Effector memory CD8-positive, alpha-beta T cell (primary cell): ENCODE measurements at regions not wholly inside any gene's neighbourhood (a gene's known extent, or its start where the extent isn't known, plus 50 kb on each side); places are given as distances from the start of the nearest gene placed in this dataset.

ENCODE experiments used
- ATAC-seq: fragments of 150-1000 bp; cut with Tn5 transposase; replicated peaks from 2 replicates; pipeline ENCODE4 v1.10.0; 2021; ENCODE audit warnings: mild to moderate bottlenecking, moderate library complexity
- DNase-seq, 3 experiments: peaks; one replicate each; pipeline ENCODE4 v3.0.0; 2021
- H3K27ac Mint-ChIP-seq, 2 donors: one replicate each; pipeline ENCODE4 v1.8.0; 2022; ENCODE audit warnings: mild to moderate bottlenecking in 2 of 2, mixed read lengths in 2 of 2, moderate library complexity in 2 of 2
- H3K27me3 Mint-ChIP-seq, 2 donors: one replicate each; pipeline ENCODE4 v1.8.0; 2022; ENCODE audit warnings: mixed read lengths in 2 of 2
- H3K36me3 Mint-ChIP-seq: one replicate; pipeline ENCODE4 v1.8.0; 2022; ENCODE audit warnings: mild to moderate bottlenecking, moderate library complexity, mixed read lengths; ENCODE audit not compliant: insufficient read depth
- H3K4me1 Mint-ChIP-seq, 2 donors: one replicate each; pipeline ENCODE4 v1.8.0; 2022; ENCODE audit warnings: low read depth in 2 of 2, mixed read lengths in 2 of 2
- H3K4me3 Mint-ChIP-seq, 2 donors: one replicate each; pipeline ENCODE4 v1.8.0; 2022; ENCODE audit warnings: mild to moderate bottlenecking in 2 of 2, mixed read lengths in 2 of 2, moderate library complexity in 2 of 2
- H3K9me3 Mint-ChIP-seq, 2 donors: one replicate each; pipeline ENCODE4 v1.8.0; 2022; ENCODE audit warnings: mixed read lengths in 2 of 2

GRCh38 chr3:116824208-116824607, 114.6 kb downstream of the TUSC7 start:
- Mint-ChIP-seq H3K4me1 (no peaks in the 10 kb centered on the region), H3K9me3 (peaks cover 0 to 3% of the 10 kb centered on the region in 2 donors), H3K36me3 (no peaks in the 10 kb centered on the region), H3K27me3 (no peaks in the 10 kb centered on the region), H3K27ac (no peak overlapping the region), H3K4me3 (no peak overlapping the region)
- DNase-seq (no peak), ATAC-seq (no peak)

GRCh38 chr3:116833202-116833601, 123.6 kb downstream of the TUSC7 start:
- no peaks in the 10 kb centered on the region for H3K36me3 Mint-ChIP-seq
- no peak for ATAC-seq
- no peak overlapping the region for H3K27ac Mint-ChIP-seq
- H3K4me3 Mint-ChIP-seq: no peak overlapping the region
- H3K27me3 Mint-ChIP-seq: no peaks in the 10 kb centered on the region
- H3K9me3 Mint-ChIP-seq: peaks cover 5 to 8% of the 10 kb centered on the region in 2 donors
- H3K4me1 Mint-ChIP-seq: no peaks in the 10 kb centered on the region
- DNase-seq: no peak

GRCh38 chr3:116834816-116835215, 125.2 kb downstream of the TUSC7 start:
- no peak overlapping the region for H3K27ac Mint-ChIP-seq
- ATAC-seq: no peak
- no peaks in the 10 kb centered on the region for H3K36me3 Mint-ChIP-seq
- DNase-seq: no peak
- peaks cover 5 to 8% of the 10 kb centered on the region in 2 donors for H3K9me3 Mint-ChIP-seq
- H3K27me3 Mint-ChIP-seq: no peaks in the 10 kb centered on the region
- no peak overlapping the region for H3K4me3 Mint-ChIP-seq
- no peaks in the 10 kb centered on the region for H3K4me1 Mint-ChIP-seq

DNA sequence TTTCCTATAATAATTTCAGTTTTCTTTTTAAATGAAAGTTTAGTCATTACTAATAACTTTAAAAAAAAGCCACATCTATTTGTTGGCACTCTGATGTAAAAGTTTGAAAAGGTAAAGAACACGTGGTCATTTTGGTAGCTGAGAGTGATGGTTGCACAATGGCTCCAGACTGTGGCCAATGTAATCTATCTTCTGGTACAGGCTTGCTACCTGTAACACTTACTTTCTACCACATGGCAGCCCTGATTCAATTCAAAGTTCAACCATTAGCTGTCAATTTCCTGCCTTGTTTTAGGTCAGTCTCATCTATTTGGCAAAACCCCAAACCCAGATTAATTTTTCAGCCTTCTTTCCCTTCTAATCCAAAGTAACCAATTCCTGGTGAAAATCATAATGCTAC, 126.1 kb downstream of the TUSC7 start:
- H3K9me3 Mint-ChIP-seq: peaks cover 8% of the 10 kb centered on the region in 2 donors
- DNase-seq (no peak), ATAC-seq (no peak)
- no peaks in the 10 kb centered on the region for H3K27me3 Mint-ChIP-seq
- H3K4me3 Mint-ChIP-seq: no peak overlapping the region
- no peaks in the 10 kb centered on the region for H3K36me3 Mint-ChIP-seq
- no peak overlapping the region for H3K27ac Mint-ChIP-seq
- H3K4me1 Mint-ChIP-seq: no peaks in the 10 kb centered on the region

- peaks cover 9 to 12% of the 10 kb centered on the region in 2 donors for H3K9me3 Mint-ChIP-seq
- H3K27ac Mint-ChIP-seq: no peak overlapping the region
- no peak for DNase-seq
- H3K4me3 Mint-ChIP-seq: no peak overlapping the region
- no peaks in the 10 kb centered on the region for H3K36me3 Mint-ChIP-seq
- H3K4me1 Mint-ChIP-seq: no peaks in the 10 kb centered on the region
- ATAC-seq: no peak
- no peaks in the 10 kb centered on the region for H3K27me3 Mint-ChIP-seq
Observed at GRCh38 chr3:116836286-116836685, 126.7 kb downstream of the TUSC7 start.

DNA sequence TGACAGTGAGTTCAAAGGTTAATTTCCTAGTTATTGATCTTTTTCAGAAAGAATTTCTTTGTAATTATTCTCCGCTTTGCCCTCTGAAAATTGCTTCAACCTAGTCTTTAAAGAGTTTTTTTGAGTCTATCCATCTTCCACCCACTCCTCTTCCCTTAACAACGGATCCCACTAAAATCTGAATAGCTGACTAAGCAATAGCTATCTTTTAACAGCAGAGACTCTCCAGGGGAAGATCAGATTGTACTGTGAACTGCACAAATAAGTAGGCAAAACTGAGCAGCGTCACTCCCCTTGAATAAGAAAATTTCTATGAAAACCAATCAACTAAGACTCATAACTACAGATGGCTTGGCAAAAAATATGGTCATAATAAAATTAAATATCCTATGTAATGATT, 127.9 kb downstream of the TUSC7 start:
- ATAC-seq (no peak), DNase-seq (no peak)
- Mint-ChIP-seq H3K4me1 (no peaks in the 10 kb centered on the region), H3K36me3 (no peaks in the 10 kb centered on the region), H3K27me3 (no peaks in the 10 kb centered on the region), H3K27ac (no peak overlapping the region), H3K9me3 (peaks cover 10 to 13% of the 10 kb centered on the region in 2 donors), H3K4me3 (no peak overlapping the region)

GRCh38 chr3:116841003-116841735, 131.6 kb downstream of the TUSC7 start:
- ATAC-seq: no peak
- no peak for DNase-seq
- H3K4me3 Mint-ChIP-seq: no peak overlapping the region
- no peak overlapping the region for H3K27ac Mint-ChIP-seq
- H3K4me1 Mint-ChIP-seq: no peaks in the 10 kb centered on the region
- peaks cover 5 to 8% of the 10 kb centered on the region in 2 donors for H3K9me3 Mint-ChIP-seq
- no peaks in the 10 kb centered on the region for H3K27me3 Mint-ChIP-seq
- no peaks in the 10 kb centered on the region for H3K36me3 Mint-ChIP-seq

- Mint-ChIP-seq H3K36me3 (no peaks in the 10 kb centered on the region), H3K27ac (no peak overlapping the region), H3K9me3 (peaks cover 5 to 10% of the 10 kb centered on the region in 2 donors), H3K27me3 (no peaks in the 10 kb centered on the region), H3K4me1 (no peaks in the 10 kb centered on the region), H3K4me3 (no peak overlapping the region)
- DNase-seq: no peak
- ATAC-seq: no peak
Observed at GRCh38 chr3:116842254-116842957, 132.8 kb downstream of the TUSC7 start.

DNA sequence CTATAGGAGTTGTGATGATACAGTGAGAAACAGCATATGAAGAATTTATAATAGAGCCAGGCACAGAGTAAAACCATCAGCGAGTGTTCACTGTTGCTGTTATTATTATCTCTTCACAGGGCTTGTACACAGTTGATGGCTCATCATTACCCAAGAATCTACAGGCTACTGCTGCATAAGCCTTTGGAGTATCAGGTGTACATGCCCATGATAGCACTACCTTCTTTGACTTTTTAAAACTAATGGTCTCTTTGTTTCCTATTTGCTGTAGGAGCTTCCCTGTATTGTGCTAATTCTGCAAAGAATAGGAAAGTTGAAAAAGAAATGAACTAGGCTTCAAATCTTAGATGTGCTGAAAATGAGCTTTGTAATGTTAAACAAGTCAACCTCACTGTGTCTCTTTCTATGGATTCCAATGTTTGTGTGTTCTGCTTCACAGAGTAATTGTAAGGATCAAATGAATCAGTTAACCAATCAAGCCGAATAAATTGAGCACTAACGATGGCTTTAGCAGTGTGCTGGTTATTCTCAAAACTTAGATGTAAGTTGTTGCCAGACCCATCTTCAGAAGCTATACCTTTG, 138.8 kb downstream of the TUSC7 start:
- H3K4me3 Mint-ChIP-seq: no peak overlapping the region
- DNase-seq (no peak), ATAC-seq (no peak)
- H3K9me3 Mint-ChIP-seq: peaks cover 7 to 12% of the 10 kb centered on the region in 2 donors
- H3K27me3 Mint-ChIP-seq: no peaks in the 10 kb centered on the region
- no peaks in the 10 kb centered on the region for H3K36me3 Mint-ChIP-seq
- H3K27ac Mint-ChIP-seq: no peak overlapping the region
- no peaks in the 10 kb centered on the region for H3K4me1 Mint-ChIP-seq

DNA sequence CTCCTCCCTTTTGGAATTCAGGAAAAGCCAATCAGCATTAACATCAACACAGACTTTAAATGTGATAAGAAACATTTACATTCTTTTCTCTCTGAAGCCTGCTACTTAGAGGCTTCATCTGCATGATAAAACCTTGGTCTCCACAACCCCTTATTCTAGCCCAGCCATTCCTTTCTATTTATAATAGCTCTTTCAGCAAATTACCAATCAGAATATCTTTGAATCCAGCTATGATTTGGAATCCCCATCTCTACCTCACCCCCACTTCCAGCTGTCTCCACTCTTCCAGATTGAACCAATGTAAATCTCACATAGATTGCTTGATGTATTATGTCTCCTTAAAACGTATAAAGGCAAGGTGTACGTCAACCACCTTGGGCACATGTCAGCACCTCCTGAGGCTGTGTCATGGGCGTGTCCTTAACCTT, 139.7 kb downstream of the TUSC7 start:
- Mint-ChIP-seq H3K27ac (no peak overlapping the region), H3K4me3 (no peak overlapping the region), H3K4me1 (no peaks in the 10 kb centered on the region), H3K9me3 (peaks cover 7 to 13% of the 10 kb centered on the region in 2 donors), H3K36me3 (no peaks in the 10 kb centered on the region), H3K27me3 (no peaks in the 10 kb centered on the region)
- DNase-seq (no peak), ATAC-seq (no peak)

GRCh38 chr3:116852803-116853202, 143.2 kb downstream of the TUSC7 start:
- Mint-ChIP-seq H3K36me3 (no peaks in the 10 kb centered on the region), H3K4me3 (no peak overlapping the region), H3K9me3 (peaks cover 7 to 8% of the 10 kb centered on the region in 2 donors), H3K4me1 (no peaks in the 10 kb centered on the region), H3K27me3 (no peaks in the 10 kb centered on the region), H3K27ac (no peak overlapping the region)
- DNase-seq (no peak), ATAC-seq (no peak)

- DNase-seq (no peak), ATAC-seq (no peak)
- Mint-ChIP-seq H3K27ac (no peak overlapping the region), H3K27me3 (no peaks in the 10 kb centered on the region), H3K9me3 (no peaks in the 10 kb centered on the region), H3K36me3 (no peaks in the 10 kb centered on the region), H3K4me3 (no peak overlapping the region), H3K4me1 (no peaks in the 10 kb centered on the region)
Observed at GRCh38 chr3:116863270-116863770, 153.7 kb downstream of the TUSC7 start.

DNA sequence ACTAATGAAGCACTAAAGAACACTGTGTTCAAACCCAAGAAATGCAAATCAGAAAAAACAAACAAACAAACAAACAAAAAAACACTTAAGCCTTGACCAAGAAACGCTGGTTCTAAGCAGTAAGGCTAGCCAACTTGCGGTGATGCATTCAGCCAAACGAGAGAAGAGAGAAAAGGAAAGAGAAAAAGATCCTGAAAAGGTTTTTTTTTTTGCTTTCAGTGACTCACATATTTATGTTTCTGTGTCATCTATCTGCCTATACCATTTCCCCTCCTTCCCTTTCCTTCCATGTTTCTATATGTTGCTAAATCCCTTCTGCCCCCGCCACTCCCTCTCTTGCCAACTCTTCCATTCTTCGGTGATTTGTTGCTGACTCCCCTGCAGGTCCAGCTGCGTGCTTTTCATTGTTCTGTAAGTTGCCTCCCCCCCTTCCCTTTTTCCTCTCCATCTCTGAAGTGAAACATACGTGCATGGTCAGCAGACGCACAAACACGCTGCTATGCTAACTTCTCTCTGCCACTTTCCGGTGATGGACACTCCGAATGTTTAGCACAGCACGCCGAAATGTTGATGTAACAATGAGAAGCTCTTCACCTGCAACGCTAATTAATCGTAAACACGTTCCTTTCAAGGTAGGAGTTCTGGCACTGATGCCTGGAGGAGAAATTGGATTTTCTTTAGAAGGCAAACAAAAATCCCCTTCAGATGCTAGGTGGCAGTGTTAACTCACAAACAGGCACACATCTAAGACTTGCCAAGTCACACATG, 154.4 kb downstream of the TUSC7 start:
- Mint-ChIP-seq H3K4me3 (no peak overlapping the region), H3K27me3 (no peaks in the 10 kb centered on the region), H3K36me3 (no peaks in the 10 kb centered on the region), H3K4me1 (no peaks in the 10 kb centered on the region), H3K9me3 (peaks cover 0 to 1% of the 10 kb centered on the region in 2 donors), H3K27ac (no peak overlapping the region)
- no peak for DNase-seq
- no peak for ATAC-seq
